NCI-H82 (cell line): ENCODE measurements at regions not wholly inside any gene's neighbourhood (a gene's known extent, or its start where the extent isn't known, plus 50 kb on each side); places are given as distances from the start of the nearest gene placed in this dataset.

Experiments used
- DNase-seq: peaks from one replicate; lab custom pipeline; 2025; lab: John Stamatoyannopoulos, UW

GRCh38 chr18:56021809-56022195 lies 433.8 kb upstream of the TCF4 start:
- DNase-seq, result peak; percentile 1

- DNase-seq, result no peak
Observed at GRCh38 chr18:56021136-56021808, 433.3 kb upstream of the TCF4 start.

- DNase-seq, result no peak
Observed at GRCh38 chr18:56019908-56020307, 431.9 kb upstream of the TCF4 start.

- no peak for DNase-seq
Observed at GRCh38 chr18:56019156-56019555, 431.2 kb upstream of the TCF4 start.

GRCh38 chr18:56009411-56009810 lies 421.4 kb upstream of the TCF4 start:
- DNase-seq, result no peak

GRCh38 chr18:56003720-56004088 lies 415.7 kb upstream of the TCF4 start:
- DNase-seq, result no peak

- peak; percentile 43 for DNase-seq
Observed at GRCh38 chr18:56003009-56003719, 415.2 kb upstream of the TCF4 start.

GRCh38 chr18:56001576-56001975 lies 413.6 kb upstream of the TCF4 start:
- no peak for DNase-seq

GRCh38 chr18:56000041-56000440 lies 412.0 kb upstream of the TCF4 start:
- DNase-seq, result no peak

- DNase-seq, result no peak
Observed at GRCh38 chr18:55999641-56000040, 411.6 kb upstream of the TCF4 start.

GRCh38 chr18:55998801-55999385 lies 410.9 kb upstream of the TCF4 start:
- no peak for DNase-seq

- peak; percentile 4 for DNase-seq
Observed at GRCh38 chr18:55998071-55998522, 410.1 kb upstream of the TCF4 start.

GRCh38 chr18:55997151-55997561 lies 409.2 kb upstream of the TCF4 start:
- no peak for DNase-seq

GRCh38 chr18:55996717-55997116 lies 408.7 kb upstream of the TCF4 start:
- DNase-seq, result no peak

- no peak for DNase-seq
Observed at GRCh38 chr18:55990186-55990585, 402.2 kb upstream of the TCF4 start.

GRCh38 chr18:55988537-55988936 lies 400.5 kb upstream of the TCF4 start:
- no peak for DNase-seq

- DNase-seq, result no peak
Observed at GRCh38 chr18:55983433-55983832, 395.4 kb upstream of the TCF4 start.

- no peak for DNase-seq
Observed at GRCh38 chr18:55982992-55983391, 395.0 kb upstream of the TCF4 start.

- no peak for DNase-seq
Observed at GRCh38 chr18:55981712-55982475, 393.9 kb upstream of the TCF4 start.

GRCh38 chr18:55974521-55974920 lies 386.5 kb upstream of the TCF4 start:
- no peak for DNase-seq

GRCh38 chr18:55968550-55968949 lies 380.6 kb upstream of the TCF4 start:
- no peak for DNase-seq

- DNase-seq, result no peak
Observed at GRCh38 chr18:55967019-55967418, 379.0 kb upstream of the TCF4 start.

GRCh38 chr18:55964171-55964570 lies 376.2 kb upstream of the TCF4 start:
- DNase-seq, result no peak
